Keratinocyte (primary cell): ENCODE measurements at regions not wholly inside any gene's neighbourhood (a gene's known extent, or its start where the extent isn't known, plus 50 kb on each side); places are given as distances from the start of the nearest gene placed in this dataset.

Source experiments
- CTCF ChIP-seq, 3 experiments: IDR thresholded peaks in 1 of 3; conservative IDR thresholded peaks in 1 of 3; optimal IDR thresholded peaks in 1 of 3; 2 replicates in 2 of 3; 3 replicates in 1 of 3; pipeline versions ENCODE3 to v1.5.1; 2011; ENCODE audit warnings: low read length in 3 of 3, mild to moderate bottlenecking in 3 of 3, moderate library complexity in 2 of 3, control low read depth in 1 of 3, inconsistent platforms in 1 of 3; ENCODE audit not compliant: insufficient read depth in 2 of 3; ENCODE audit errors: extremely low read depth in 1 of 3
- EZH2 ChIP-seq: IDR thresholded peaks from one replicate; pipeline ENCODE4 v1.6.1; 2012; ENCODE audit warnings: inconsistent platforms, mild to moderate bottlenecking, low read length, moderate library complexity

GRCh38 chr2:19719540-19719939, 182.2 kb downstream of the TTC32 start:
- TF ChIP-seq CTCF (optimal IDR thresholded peaks at IDR 0.05 in 1 of 3, IDR thresholded peaks at IDR 0.05 in 1 of 3, conservative IDR thresholded peaks at IDR 0.05 in 1 of 3; ENCODE audit: extremely low read depth in 1 of 3, insufficient read depth in 2 of 3, low read length in 3 of 3): no peak
- TF ChIP-seq EZH2: no peak
